SK-N-SH treated with all-trans-retinoic acid at 6 μM for 48 hours (cell line): ENCODE measurements at regions not wholly inside any gene's neighbourhood (a gene's known extent, or its start where the extent isn't known, plus 50 kb on each side); places are given as distances from the start of the nearest gene placed in this dataset.

ENCODE experiments used
- ATAC-seq: fragments of 200-7000 bp; cut with Tn5 transposase; 3 replicates; pipeline ENCODE4 v1.9.1; 2020; ENCODE audit warnings: mild to moderate bottlenecking, moderate library complexity
- ARNTL ChIP-seq: fragments of 450-650 bp; formaldehyde crosslinking; IDR thresholded peaks from 2 replicates; pipeline ENCODE4 v1.5.0; 2020; ENCODE audit warnings: low read depth, mild to moderate bottlenecking, moderate library complexity, borderline replicate concordance
- BACH2 ChIP-seq: fragments of 250-450 bp; sonication (Bioruptor Pico); IDR thresholded peaks from 2 replicates; pipeline ENCODE4 v1.9.0; 2021; ENCODE audit warnings: mild to moderate bottlenecking, borderline replicate concordance
- CREB5 ChIP-seq: fragments of 250-450 bp; sonication (Bioruptor Pico); IDR thresholded peaks from 2 replicates; pipeline ENCODE4 v1.5.1; 2020; ENCODE audit warnings: low read depth, mild to moderate bottlenecking, moderate library complexity
- ESRRG ChIP-seq: fragments of 250-450 bp; sonication (Bioruptor Pico); IDR thresholded peaks from 2 replicates; pipeline ENCODE4 v1.6.1; 2021; ENCODE audit warnings: mild to moderate bottlenecking
- ISL1 ChIP-seq: fragments of 250-450 bp; sonication (Bioruptor Pico); IDR thresholded peaks from 2 replicates; pipeline ENCODE4 v2.1.2; 2022; ENCODE audit warnings: mild to moderate bottlenecking, moderate library complexity
- OSR1 ChIP-seq: fragments of 250-450 bp; sonication (Bioruptor Pico); IDR thresholded peaks from 2 replicates; pipeline ENCODE4 v1.8.0; 2022; ENCODE audit warnings: moderate library complexity, mild to moderate bottlenecking, inconsistent platforms
- PATZ1 ChIP-seq: fragments of 250-450 bp; sonication (Bioruptor Pico); IDR thresholded peaks from 2 replicates; pipeline ENCODE4 v1.8.0; 2020; ENCODE audit warnings: mild to moderate bottlenecking, moderate library complexity, borderline replicate concordance
- POU6F1 ChIP-seq: fragments of 250-450 bp; sonication (Bioruptor Pico); IDR thresholded peaks from 2 replicates; pipeline ENCODE4 v1.8.0; 2021; ENCODE audit warnings: low read depth, mild to moderate bottlenecking, moderate library complexity, borderline replicate concordance
- PPARA ChIP-seq: fragments of 250-450 bp; sonication (Bioruptor Pico); IDR thresholded peaks from 2 replicates; pipeline ENCODE4 v1.5.0; 2020; ENCODE audit warnings: mild to moderate bottlenecking, borderline replicate concordance
- RARB ChIP-seq: fragments of 250-450 bp; sonication (Bioruptor Pico); IDR thresholded peaks from 2 replicates; pipeline ENCODE4 v1.8.0; 2021; ENCODE audit warnings: mild to moderate bottlenecking, moderate library complexity
- SNAI2 ChIP-seq: fragments of 250-450 bp; sonication (Bioruptor Pico); IDR thresholded peaks from 2 replicates; pipeline ENCODE4 v1.5.0; 2020; ENCODE audit warnings: mild to moderate bottlenecking, moderate library complexity
- TOX ChIP-seq: fragments of 250-450 bp; sonication (Bioruptor Pico); IDR thresholded peaks from 2 replicates; pipeline ENCODE4 v1.8.0; 2021; ENCODE audit warnings: mild to moderate bottlenecking, moderate library complexity, borderline replicate concordance
- TSHZ2 ChIP-seq: fragments of 250-450 bp; sonication (Bioruptor Pico); IDR thresholded peaks from 2 replicates; pipeline ENCODE4 v1.5.0; 2020; ENCODE audit warnings: mild to moderate bottlenecking, moderate library complexity
- ZC3H10 ChIP-seq: fragments of 250-450 bp; sonication (Bioruptor Pico); IDR thresholded peaks from 2 replicates; pipeline ENCODE4 v1.5.1; 2021; ENCODE audit warnings: mild to moderate bottlenecking, moderate library complexity
- ZFP3 ChIP-seq: fragments of 250-450 bp; sonication (Bioruptor Pico); IDR thresholded peaks from 2 replicates; pipeline ENCODE4 v1.5.0; 2020; ENCODE audit warnings: mild to moderate bottlenecking, moderate library complexity
- ZFP30 ChIP-seq: fragments of 450-650 bp; formaldehyde crosslinking; IDR thresholded peaks from 2 replicates; pipeline ENCODE4 v1.5.0; 2022; ENCODE audit warnings: mild to moderate bottlenecking, moderate library complexity
- ZNF565 ChIP-seq: fragments of 450-650 bp; formaldehyde crosslinking; conservative IDR thresholded peaks from 2 replicates; pipeline ENCODE4 v1.5.0; 2020; ENCODE audit warnings: low read depth, mild to moderate bottlenecking, moderate library complexity
- ZNF70 ChIP-seq: fragments of 450-650 bp; formaldehyde crosslinking; IDR thresholded peaks from 2 replicates; pipeline ENCODE4 v1.5.0; 2020; ENCODE audit warnings: mild to moderate bottlenecking, moderate library complexity
- ZNF8 ChIP-seq: fragments of 450-650 bp; formaldehyde crosslinking; IDR thresholded peaks from 2 replicates; pipeline ENCODE4 v1.5.0; 2020; ENCODE audit warnings: mild to moderate bottlenecking, moderate library complexity

- ATAC-seq: no peak
- no peak for TF ChIP-seq RARB (CRISPR knock-in tag)
- no peak for TF ChIP-seq BACH2
- TF ChIP-seq PATZ1: no peak
- no peak for TF ChIP-seq ZC3H10 (CRISPR knock-in tag)
- TF ChIP-seq ZFP30 (CRISPR knock-in tag): no peak
- TF ChIP-seq OSR1 (CRISPR knock-in tag): no peak
- TF ChIP-seq TSHZ2: no peak
- TF ChIP-seq ISL1 (CRISPR knock-in tag): no peak
- no peak for TF ChIP-seq POU6F1 (CRISPR knock-in tag)
- no peak for TF ChIP-seq SNAI2
- TF ChIP-seq TOX: no peak
- no peak for TF ChIP-seq ARNTL (CRISPR knock-in tag)
These were observed 81.0 kb upstream of the TMEM17 start for GRCh38 chr2:62586981-62587380.

GRCh38 chr2:62578803-62579640, 73.0 kb upstream of the TMEM17 start:
- ATAC-seq: peak; percentile 39
- TF ChIP-seq ZC3H10 (CRISPR knock-in tag) (no peak), ISL1 (CRISPR knock-in tag) (no peak), PATZ1 (no peak), CREB5 (no peak), OSR1 (CRISPR knock-in tag) (no peak), ARNTL (CRISPR knock-in tag) (no peak), SNAI2 (no peak), ZNF565 (CRISPR knock-in tag) (no peak), POU6F1 (CRISPR knock-in tag) (no peak), ZNF8 (CRISPR knock-in tag) (no peak), ESRRG (CRISPR knock-in tag) (no peak), ZFP3 (no peak), TOX (no peak), PPARA (CRISPR knock-in tag) (no peak), ZNF70 (CRISPR knock-in tag) (no peak), ZFP30 (CRISPR knock-in tag) (no peak)
- TF ChIP-seq, all 23 proteins: peak for 0
